Duodenal mucosa (tissue), 2 donors: ENCODE measurements at regions not wholly inside any gene's neighbourhood (a gene's known extent, or its start where the extent isn't known, plus 50 kb on each side); places are given as distances from the start of the nearest gene placed in this dataset.

ENCODE experiments used
- H3K27ac ChIP-seq: one replicate; pipeline ENCODE4 v1.7.0; 2013; ENCODE audit warnings: low read depth, low read length
- H3K27me3 ChIP-seq, 2 donors: one replicate each; pipeline ENCODE4 v1.7.0; 2013; ENCODE audit warnings: low read length in 2 of 2, control low read depth in 1 of 2; ENCODE audit not compliant: insufficient read depth in 2 of 2, control insufficient read depth in 1 of 2
- H3K36me3 ChIP-seq, 2 donors: one replicate each; pipeline ENCODE4 v1.7.0; 2013; ENCODE audit warnings: low read length in 2 of 2, control low read depth in 1 of 2; ENCODE audit not compliant: insufficient read depth in 2 of 2, control insufficient read depth in 1 of 2
- H3K4me1 ChIP-seq, 2 donors: one replicate each; pipeline ENCODE4 v1.7.0; 2013; ENCODE audit warnings: low read length in 2 of 2, control low read depth in 1 of 2; ENCODE audit not compliant: insufficient read depth in 2 of 2, control insufficient read depth in 1 of 2
- H3K4me3 ChIP-seq, 2 donors: one replicate each; pipeline ENCODE4 v1.7.0; 2013; ENCODE audit warnings: low read length in 2 of 2, low read depth in 1 of 2
- H3K9ac ChIP-seq, 2 donors: one replicate each; pipeline ENCODE4 v1.7.0; 2013; ENCODE audit warnings: low read length in 2 of 2, low read depth in 1 of 2
- H3K9me3 ChIP-seq, 2 donors: one replicate each; pipeline ENCODE4 v1.7.0; 2013; ENCODE audit warnings: low read length in 2 of 2, control low read depth in 1 of 2; ENCODE audit not compliant: control insufficient read depth in 1 of 2

DNA sequence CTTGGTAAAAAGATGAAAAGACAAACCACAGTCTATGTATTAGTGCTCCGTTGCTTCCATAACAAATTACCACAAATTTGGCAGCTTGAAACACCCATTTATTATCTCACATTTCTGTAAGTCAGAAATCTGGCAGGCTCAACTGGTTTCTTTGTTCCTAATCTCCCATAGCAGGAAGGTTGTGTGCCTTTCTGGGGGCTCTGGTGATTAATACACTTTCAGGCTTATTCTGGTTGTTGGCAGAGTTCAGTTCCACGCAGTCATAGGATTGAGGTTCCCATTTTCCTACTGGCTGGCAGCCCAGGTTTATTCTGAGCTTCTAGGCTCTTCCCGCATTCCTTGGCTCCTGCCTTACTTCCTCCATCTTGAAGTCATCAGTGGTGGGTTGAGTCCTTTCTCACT is 189.3 kb downstream of the ANAPC1 start:
- H3K4me3 ChIP-seq, result no peak overlapping the region
- no peaks in the 10 kb centered on the region for H3K9me3 ChIP-seq
- H3K36me3 ChIP-seq, result no peaks in the 10 kb centered on the region
- no peak overlapping the region for H3K27ac ChIP-seq
- H3K4me1 ChIP-seq, result peaks cover 10 to 17% of the 10 kb centered on the region in 2 donors
- H3K9ac ChIP-seq, result no peak overlapping the region
- H3K27me3 ChIP-seq, result no peaks in the 10 kb centered on the region

DNA sequence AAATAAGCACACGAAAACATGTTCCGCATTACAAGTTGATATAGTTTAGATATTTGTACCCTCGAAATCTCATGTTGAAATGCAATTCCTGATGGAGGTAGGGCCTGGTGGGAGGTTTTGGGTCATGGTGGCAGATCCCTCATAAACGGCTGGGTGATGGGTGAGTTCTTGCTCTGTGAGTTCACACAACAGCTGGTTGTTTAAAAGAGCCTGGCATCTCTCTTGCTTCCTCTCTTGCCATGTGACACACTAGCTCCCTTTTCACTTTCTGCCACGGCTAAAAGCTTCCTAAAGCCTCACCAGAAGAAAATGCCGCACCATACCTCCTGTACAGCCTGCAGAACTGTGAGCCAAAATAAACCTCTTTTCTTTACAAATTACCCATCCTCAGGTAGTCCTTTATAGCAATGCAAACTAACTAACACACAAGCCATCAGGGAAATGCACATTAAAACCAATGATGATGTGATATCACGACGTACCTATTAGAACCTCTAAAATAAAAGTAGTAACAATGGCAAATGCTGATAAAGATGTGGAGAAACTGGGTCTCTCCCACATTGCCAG is 188.5 kb downstream of the ANAPC1 start:
- Histone ChIP-seq H3K9me3 (no peaks in the 10 kb centered on the region), H3K27me3 (no peaks in the 10 kb centered on the region), H3K27ac (no peak overlapping the region), H3K4me1 (peaks cover 10 to 17% of the 10 kb centered on the region in 2 donors), H3K36me3 (no peaks in the 10 kb centered on the region), H3K4me3 (no peak overlapping the region), H3K9ac (no peak overlapping the region)

DNA sequence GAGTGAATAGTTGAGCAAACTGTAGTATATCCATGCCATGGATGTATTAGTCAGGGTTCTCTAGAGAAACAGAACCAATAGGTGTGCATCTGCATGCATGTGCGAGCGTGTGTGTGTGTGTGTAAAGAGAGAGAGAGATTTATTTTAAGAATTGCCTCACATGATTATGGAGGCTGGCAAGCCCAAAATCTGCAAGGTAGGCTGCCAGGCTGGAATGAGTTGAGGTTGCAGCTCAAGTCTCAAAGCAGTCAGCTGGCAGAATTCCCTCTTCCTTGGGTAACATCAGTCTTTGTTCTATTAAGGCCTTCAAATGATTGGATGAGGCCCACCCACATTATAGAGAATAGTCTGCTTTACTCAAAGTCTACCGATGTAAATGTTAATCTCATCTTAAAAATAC is 187.8 kb downstream of the ANAPC1 start:
- Histone ChIP-seq H3K4me3 (no peak overlapping the region), H3K4me1 (peaks cover 10 to 17% of the 10 kb centered on the region in 2 donors)

DNA sequence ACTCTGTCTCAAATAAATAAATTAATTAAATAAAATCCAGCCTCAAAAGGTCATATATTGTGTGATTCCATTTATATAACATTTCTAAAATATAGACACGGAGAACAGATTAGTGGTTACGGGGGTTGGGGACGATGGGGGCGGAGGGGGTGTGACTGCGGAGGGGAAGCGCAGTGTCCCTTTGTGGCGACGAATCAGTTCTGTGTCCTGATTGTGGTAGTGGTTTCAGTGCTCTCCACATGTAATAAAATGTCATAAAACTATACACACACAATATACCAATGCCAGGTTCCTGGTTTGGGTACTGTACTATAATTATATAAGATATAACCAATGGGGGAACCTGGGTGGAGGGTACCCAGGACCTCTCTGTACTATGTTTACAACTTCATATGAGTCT is 186.4 kb downstream of the ANAPC1 start:
- Histone ChIP-seq H3K9ac (no peak overlapping the region), H3K27me3 (no peaks in the 10 kb centered on the region), H3K36me3 (no peaks in the 10 kb centered on the region), H3K27ac (no peak overlapping the region), H3K9me3 (no peaks in the 10 kb centered on the region), H3K4me3 (no peak overlapping the region), H3K4me1 (peaks cover 14 to 23% of the 10 kb centered on the region in 2 donors)

More for the DNA sequence above, 187.8 kb downstream of the ANAPC1 start:
- Histone ChIP-seq H3K9me3 (no peaks in the 10 kb centered on the region), H3K27ac (no peak overlapping the region), H3K36me3 (no peaks in the 10 kb centered on the region), H3K27me3 (no peaks in the 10 kb centered on the region), H3K9ac (no peak overlapping the region)

DNA sequence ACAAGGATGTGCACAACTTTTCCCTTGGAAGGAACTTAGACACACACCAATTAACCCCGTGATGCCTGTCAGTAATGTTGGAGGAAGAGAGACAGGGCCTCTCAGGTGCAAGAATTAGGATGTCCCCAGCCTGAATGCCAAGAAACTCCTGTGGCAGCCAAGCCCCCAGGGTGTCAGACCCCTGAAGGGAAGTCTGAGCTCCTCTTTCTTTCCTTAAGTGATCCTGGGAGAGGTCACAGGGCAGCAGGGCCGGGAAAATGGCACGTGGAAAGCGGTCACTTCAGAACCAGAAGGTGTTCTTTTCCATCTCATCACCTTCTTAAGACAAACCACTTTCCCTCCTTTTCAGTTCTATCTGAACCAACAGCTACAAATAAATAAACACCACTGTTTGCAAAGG is 185.9 kb downstream of the ANAPC1 start:
- H3K9me3 ChIP-seq, result no peaks in the 10 kb centered on the region
- no peaks in the 10 kb centered on the region for H3K36me3 ChIP-seq
- no peaks in the 10 kb centered on the region for H3K27me3 ChIP-seq
- peaks cover 16 to 24% of the 10 kb centered on the region in 2 donors for H3K4me1 ChIP-seq
- H3K27ac ChIP-seq, result no peak overlapping the region
- no peak overlapping the region for H3K9ac ChIP-seq
- no peak overlapping the region for H3K4me3 ChIP-seq

DNA sequence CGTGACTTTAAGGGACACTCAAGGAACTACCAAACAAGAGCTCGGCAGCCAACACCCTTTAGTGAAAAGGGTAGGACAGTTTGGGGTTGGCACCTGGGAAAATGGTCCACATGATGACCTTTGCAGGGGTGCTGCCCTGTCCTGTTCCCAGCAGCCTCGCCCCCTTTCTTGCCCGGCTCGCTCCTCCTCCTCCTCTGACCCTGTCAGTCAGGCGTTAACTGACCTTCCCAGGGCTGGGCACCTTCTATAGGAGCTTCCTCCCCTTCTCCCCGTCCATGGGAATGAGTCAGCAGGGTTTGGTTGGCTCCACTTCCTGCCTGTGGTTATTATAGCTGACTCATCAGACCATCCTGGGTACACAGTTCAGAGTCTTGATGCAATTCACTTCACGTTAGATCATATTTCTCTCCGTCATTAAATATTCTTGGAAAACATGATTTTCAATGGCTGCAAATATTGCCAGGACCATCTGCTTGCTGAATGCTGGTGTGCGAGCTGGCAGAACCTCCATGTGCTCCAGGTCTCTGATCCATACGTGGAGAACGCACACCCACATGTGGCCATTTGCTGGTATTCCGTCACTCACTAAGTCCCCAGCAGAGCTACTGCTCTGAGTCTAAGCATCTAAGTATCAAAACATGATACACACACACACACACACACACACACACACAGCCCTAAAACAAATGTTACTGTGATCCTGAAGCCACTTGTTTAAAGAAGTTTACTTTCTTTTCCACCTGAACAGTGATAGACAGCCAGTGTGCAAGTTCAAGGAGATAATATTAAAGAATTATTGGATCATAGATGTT is 185.0 kb downstream of the ANAPC1 start:
- H3K4me3 ChIP-seq, result peak overlapping the region; percentile 46 to 56
- no peak overlapping the region for H3K9ac ChIP-seq
- peak overlapping the region; percentile 26 for H3K27ac ChIP-seq
- no peaks in the 10 kb centered on the region for H3K36me3 ChIP-seq
- no peaks in the 10 kb centered on the region for H3K9me3 ChIP-seq
- peaks cover 16 to 24% of the 10 kb centered on the region in 2 donors for H3K4me1 ChIP-seq
- H3K27me3 ChIP-seq, result no peaks in the 10 kb centered on the region

DNA sequence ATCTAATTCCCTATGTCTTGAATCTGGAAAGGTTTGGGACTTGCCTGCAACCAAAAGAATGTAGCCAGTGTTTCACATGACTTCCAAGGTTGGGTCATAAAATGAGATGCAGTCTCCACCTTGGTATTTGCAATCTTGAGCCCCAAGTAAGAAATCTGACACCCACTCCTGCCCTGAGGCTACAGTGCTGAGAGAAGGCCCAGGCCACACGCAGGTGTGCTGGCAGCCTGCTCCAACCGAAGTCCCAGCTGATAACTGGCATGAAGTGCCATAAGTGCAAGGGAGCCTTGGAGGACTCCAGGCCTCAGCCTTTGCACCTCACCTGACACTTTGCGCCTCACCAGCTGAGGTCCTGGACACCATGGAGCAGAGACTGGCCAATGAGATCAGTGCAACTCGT is 182.7 kb downstream of the ANAPC1 start:
- peaks cover 20 to 33% of the 10 kb centered on the region in 2 donors for H3K4me1 ChIP-seq
- H3K4me3 ChIP-seq, result no peak overlapping the region
- no peak overlapping the region for H3K9ac ChIP-seq
- H3K27ac ChIP-seq, result no peak overlapping the region
- no peaks in the 10 kb centered on the region for H3K27me3 ChIP-seq
- no peaks in the 10 kb centered on the region for H3K9me3 ChIP-seq
- no peaks in the 10 kb centered on the region for H3K36me3 ChIP-seq

DNA sequence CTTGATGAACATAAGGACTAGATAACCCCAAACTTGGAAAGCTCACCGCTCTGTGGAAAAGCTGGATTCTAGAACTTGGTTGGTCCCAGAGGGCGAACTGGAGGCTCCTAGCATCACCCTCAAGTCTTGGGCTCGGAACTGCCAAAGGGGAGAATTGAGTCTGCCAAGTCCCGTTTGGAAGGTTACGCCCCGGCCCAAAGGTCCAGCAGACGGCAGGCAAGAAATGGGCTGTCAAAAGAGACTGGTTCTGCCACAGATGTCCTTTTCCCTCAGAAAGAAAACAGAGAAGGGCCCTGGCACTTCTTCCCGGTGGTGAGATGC is 182.2 kb downstream of the ANAPC1 start:
- H3K9ac ChIP-seq, result no peak overlapping the region
- H3K4me1 ChIP-seq, result peaks cover 20 to 33% of the 10 kb centered on the region in 2 donors
- no peaks in the 10 kb centered on the region for H3K36me3 ChIP-seq
- H3K27ac ChIP-seq, result no peak overlapping the region
- H3K4me3 ChIP-seq, result no peak overlapping the region
- no peaks in the 10 kb centered on the region for H3K9me3 ChIP-seq
- H3K27me3 ChIP-seq, result no peaks in the 10 kb centered on the region

DNA sequence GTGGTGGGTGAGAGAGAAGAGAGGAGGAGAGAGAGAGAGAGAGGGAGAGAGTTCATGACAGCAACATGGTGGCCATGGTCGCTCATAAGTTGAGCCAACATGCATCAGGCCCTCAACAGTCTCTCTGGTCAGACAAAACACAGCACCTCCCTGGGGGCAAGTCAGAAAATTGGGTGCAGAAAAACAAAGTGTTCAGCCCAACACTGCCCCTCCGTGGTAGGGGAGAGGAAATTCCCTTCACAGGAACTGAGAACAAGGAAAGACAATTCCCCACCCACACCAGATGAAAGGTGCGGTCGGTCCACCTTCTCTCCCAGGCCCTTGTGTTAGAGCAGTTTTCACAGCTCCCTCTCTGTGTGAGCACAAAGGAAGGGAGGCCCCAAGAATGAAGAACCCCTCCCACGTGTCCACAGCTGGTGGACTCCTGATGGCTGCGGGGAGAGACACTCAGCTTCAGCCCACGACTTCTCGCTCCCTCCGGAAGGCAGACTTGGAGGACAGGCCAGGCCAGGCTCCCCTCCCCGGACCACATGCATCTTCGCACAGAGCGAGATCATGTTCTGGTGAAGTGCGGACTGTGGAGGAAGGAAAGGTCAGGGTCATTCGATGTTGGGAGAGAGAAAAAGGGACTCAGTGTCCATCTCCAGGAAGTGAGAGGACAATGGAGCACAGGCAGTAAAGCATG is 181.7 kb downstream of the ANAPC1 start:
- Histone ChIP-seq H3K9me3 (no peaks in the 10 kb centered on the region), H3K4me1 (peaks cover 20 to 33% of the 10 kb centered on the region in 2 donors), H3K4me3 (no peak overlapping the region), H3K27ac (no peak overlapping the region), H3K27me3 (no peaks in the 10 kb centered on the region), H3K36me3 (no peaks in the 10 kb centered on the region), H3K9ac (no peak overlapping the region)

DNA sequence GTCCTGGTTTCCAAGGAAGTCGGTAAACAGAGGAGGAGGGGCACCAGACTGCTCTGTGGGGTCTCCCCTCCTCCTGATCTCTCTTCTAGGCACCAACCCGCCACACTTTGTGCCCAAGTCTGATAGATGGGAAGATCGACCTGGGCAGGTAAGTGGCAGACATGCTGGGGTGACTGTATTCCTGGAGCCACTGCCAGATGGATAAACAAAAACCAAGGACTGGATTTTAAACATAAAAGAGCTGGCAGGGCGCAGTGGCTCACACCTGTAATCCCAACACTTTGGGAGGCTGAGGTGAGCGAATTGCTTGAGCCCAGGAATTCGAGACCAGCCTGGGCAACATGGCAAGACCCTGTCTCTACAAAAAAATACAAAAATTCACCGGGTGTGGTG is 181.2 kb downstream of the ANAPC1 start:
- Histone ChIP-seq H3K27me3 (no peaks in the 10 kb centered on the region), H3K9me3 (no peaks in the 10 kb centered on the region), H3K27ac (no peak overlapping the region), H3K9ac (no peak overlapping the region), H3K36me3 (no peaks in the 10 kb centered on the region), H3K4me1 (peaks cover 20 to 32% of the 10 kb centered on the region in 2 donors), H3K4me3 (no peak overlapping the region)
